ENCODE measurements at regions not wholly inside any gene's neighbourhood (a gene's known extent, or its start where the extent isn't known, plus 50 kb on each side); places are given as distances from the start of the nearest gene placed in this dataset.

GRCh38 chr16:73213732-73214455, 166.0 kb upstream of the ZFHX3 start (continued):
- no peak for TF ChIP-seq REST (IDR thresholded peaks at IDR 0.05; ENCODE audit: low read depth)
- TF ChIP-seq ZNF274 (IDR thresholded peaks at IDR 0.05; ENCODE audit: low read depth, low read length) = no peak
- no peak for TF ChIP-seq CBX3 (IDR thresholded peaks at IDR 0.05; ENCODE audit: low read depth)
- TF ChIP-seq SP1 (IDR thresholded peaks at IDR 0.05; ENCODE audit: low read depth) = no peak
- TF ChIP-seq EGR1 (IDR thresholded peaks at IDR 0.05; ENCODE audit: low read depth) = no peak
- no peak for TF ChIP-seq POLR2A (IDR thresholded peaks at IDR 0.05; ENCODE audit: borderline replicate concordance, extremely low read depth, insufficient read depth, insufficient read length)
- no peak for TF ChIP-seq CEBPB (IDR thresholded peaks at IDR 0.05; ENCODE audit: low read depth)
- TF ChIP-seq ELF1 (IDR thresholded peaks at IDR 0.05; ENCODE audit: borderline replicate concordance, low read depth) = no peak

DNA sequence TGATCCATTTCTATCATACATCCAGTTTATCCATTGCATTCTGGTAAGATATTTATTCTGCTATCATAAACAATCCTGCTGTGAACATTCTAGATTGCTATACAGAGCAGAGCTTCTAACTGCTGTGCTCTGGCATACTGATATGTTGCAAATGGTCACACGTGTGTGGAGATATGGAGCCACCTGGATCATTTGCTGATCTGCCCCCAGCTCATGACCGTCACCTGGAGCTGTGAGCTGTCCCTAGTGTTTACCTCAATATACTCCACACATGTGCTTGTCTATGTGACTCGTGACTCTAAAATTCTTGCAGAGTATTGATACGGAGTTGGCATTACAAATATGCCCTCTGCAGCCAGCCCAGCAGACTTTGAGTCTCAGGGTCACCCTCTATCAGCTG, 164.5 kb upstream of the ZFHX3 start:
- DNase-seq (ENCODE audit: low read depth, low spot score) = no peak
- intact Hi-C loops (cut with micrococcal nuclease) = no loop called here
- H3K4me1 ChIP-seq (ENCODE audit: control insufficient read depth in 1 of 2, insufficient read depth in 2 of 2, low read length in 2 of 2) = no peaks in the 10 kb centered on the region
- no peak for TF ChIP-seq ZNF274 (IDR thresholded peaks at IDR 0.05; ENCODE audit: low read depth, low read length)
- no peak for TF ChIP-seq ELF1 (IDR thresholded peaks at IDR 0.05; ENCODE audit: borderline replicate concordance, low read depth)
- no peak for TF ChIP-seq EZH2phosphoT487 (IDR thresholded peaks at IDR 0.05; ENCODE audit: borderline replicate concordance)
- no peak for TF ChIP-seq POLR2AphosphoS5 (IDR thresholded peaks at IDR 0.05; ENCODE audit: low read depth, low read length)
- TF ChIP-seq SIN3A (IDR thresholded peaks at IDR 0.05; ENCODE audit: low read depth) = no peak
- TF ChIP-seq POLR2A (IDR thresholded peaks at IDR 0.05; ENCODE audit: borderline replicate concordance, extremely low read depth, insufficient read depth, insufficient read length) = no peak
- TF ChIP-seq TCF7L2 (IDR thresholded peaks at IDR 0.05; ENCODE audit: borderline replicate concordance, extremely low read depth, insufficient read depth, insufficient read length) = no peak
- TF ChIP-seq ZFX (IDR thresholded peaks at IDR 0.05) = no peak
- TF ChIP-seq ZBTB33 (IDR thresholded peaks at IDR 0.05; ENCODE audit: extremely low read depth, insufficient replicate concordance, low read length) = no peak
- no peak for TF ChIP-seq REST (IDR thresholded peaks at IDR 0.05; ENCODE audit: low read depth)

More for the DNA sequence above, 164.5 kb upstream of the ZFHX3 start:
- H4K20me1 ChIP-seq (ENCODE audit: insufficient read depth) = no peaks in the 10 kb centered on the region
- H3K79me2 ChIP-seq (ENCODE audit: insufficient read depth, low read length) = no peaks in the 10 kb centered on the region
- H3K9me2 ChIP-seq (ENCODE audit: insufficient read depth) = no peaks in the 10 kb centered on the region
- H3K9ac ChIP-seq (ENCODE audit: low read length) = no peak overlapping the region
- H3K27ac ChIP-seq (ENCODE audit: low read depth, low read length) = no peak overlapping the region
- H3K4me3 ChIP-seq (replicated peaks in 1 of 2; ENCODE audit: low read depth in 1 of 2, low read length in 2 of 2) = no peak overlapping the region
- CTCF ChIA-PET = no interaction called here
- BruUV-seq (replicated peaks) = no TSS peak
- H3K9me3 ChIP-seq (ENCODE audit: control insufficient read depth in 1 of 2, insufficient read depth in 1 of 2, low read depth in 1 of 2, low read length in 2 of 2) = peaks cover 0 to 12% of the 10 kb centered on the region in 2 experiments; a peak in 1 of 4 replicates
- RAD21 ChIA-PET (ENCODE audit: low non-redundant PET in 1 of 2, low total read pairs in 2 of 2, uncharacterized antibody in 2 of 2, unreplicated experiment in 2 of 2) = no interaction called here
- POLR2A ChIA-PET = no interaction called here
- no peak overlapping the region for H3K4me2 ChIP-seq (ENCODE audit: low read length)
- no peaks in the 10 kb centered on the region for H3K27me3 ChIP-seq (ENCODE audit: insufficient read depth, low read length)
- H2AFZ ChIP-seq (ENCODE audit: low read depth, low read length, poor library complexity, severe bottlenecking) = no peak overlapping the region
- no peaks in the 10 kb centered on the region for H3K36me3 ChIP-seq (ENCODE audit: control insufficient read depth in 1 of 2, insufficient read depth in 2 of 2, low read length in 2 of 2)
- no peak for ATAC-seq
